Panc1 (cell line): ENCODE measurements at regions not wholly inside any gene's neighbourhood (a gene's known extent, or its start where the extent isn't known, plus 50 kb on each side); places are given as distances from the start of the nearest gene placed in this dataset.

Experiments used
- CTCF ChIP-seq: fragments of 450-650 bp; IDR thresholded peaks from 2 replicates; pipeline ENCODE4 v1.5.1; 2017; ENCODE audit warnings: mild to moderate bottlenecking
- POLR2AphosphoS5 ChIP-seq: IDR thresholded peaks from 2 replicates; pipeline ENCODE4 v1.6.1; 2012; ENCODE audit warnings: mild to moderate bottlenecking, low read depth, low read length, moderate library complexity
- REST ChIP-seq, 2 experiments: IDR thresholded peaks; 2 replicates each; pipeline ENCODE4 v1.6.1; 2011 to 2012; ENCODE audit warnings: low read depth in 2 of 2, control low read depth in 1 of 2, low read length in 1 of 2, mild to moderate bottlenecking in 1 of 2, moderate library complexity in 1 of 2; ENCODE audit not compliant: insufficient read depth in 1 of 2

GRCh38 chr15:95793231-95793630, 537.3 kb upstream of the NR2F2 start:
- TF ChIP-seq CTCF (no peak), POLR2AphosphoS5 (no peak), REST (IDR thresholded peaks at IDR 0.05; ENCODE audit: insufficient read depth in 1 of 2, low read depth in 2 of 2, low read length in 1 of 2) (no peak)
